Ascending aorta (tissue), 2 donors: ENCODE measurements at regions not wholly inside any gene's neighbourhood (a gene's known extent, or its start where the extent isn't known, plus 50 kb on each side); places are given as distances from the start of the nearest gene placed in this dataset.
"Not testable (repeated sequence)": the region's sequence is repeated elsewhere in the genome, so short reads cannot be mapped to it uniquely, and the experiment has no call there.

ENCODE experiments used
- DNase-seq, 2 donors: peaks; one replicate each; pipeline ENCODE4 v3.0.0-alpha.2; 2019; ENCODE audit warnings: low spot score in 2 of 2
- H3K27ac ChIP-seq, 2 donors: fragments of 200-600 bp; sonication (generic); one replicate each; pipeline ENCODE4 v1.5.1; 2016 to 2017; ENCODE audit warnings: mild to moderate bottlenecking in 1 of 2
- H3K27me3 ChIP-seq: fragments of 200-600 bp; sonication (generic); one replicate; pipeline ENCODE4 v1.5.1; 2017
- H3K36me3 ChIP-seq, 2 donors: fragments of 200-600 bp; sonication (generic); one replicate each; pipeline ENCODE4 v1.5.1; 2016
- H3K4me1 ChIP-seq, 2 donors: fragments of 200-600 bp; sonication (generic); one replicate each; pipeline ENCODE4 v1.5.1; 2016 to 2017; ENCODE audit warnings: mild to moderate bottlenecking in 1 of 2
- H3K4me3 ChIP-seq, 2 donors: fragments of 200-600 bp; sonication (generic); one replicate each; pipeline ENCODE4 v1.5.1; 2016 to 2017; ENCODE audit warnings: mild to moderate bottlenecking in 1 of 2
- H3K9me3 ChIP-seq, 2 donors: fragments of 200-600 bp; sonication (generic); one replicate each; pipeline ENCODE4 v1.5.1; 2016
- intact Hi-C: fragments of 100-400 bp; cut with DNase I; formaldehyde crosslinking; loops from one replicate; pipeline ENCODE4 v1.15.1; 2023
- TF ChIP-seq, protein P1 (sequence below), 3 experiments: fragments of 200-600 bp in 2 of 3; fragments of 450-650 bp in 1 of 3; sonication (generic) in 2 of 3; IDR thresholded peaks; one replicate each; pipeline ENCODE4 v1.5.1; 2016 to 2019; ENCODE audit warnings: antibody characterized with exemption in 3 of 3, mild to moderate bottlenecking in 1 of 3, moderate library complexity in 1 of 3

DNA sequence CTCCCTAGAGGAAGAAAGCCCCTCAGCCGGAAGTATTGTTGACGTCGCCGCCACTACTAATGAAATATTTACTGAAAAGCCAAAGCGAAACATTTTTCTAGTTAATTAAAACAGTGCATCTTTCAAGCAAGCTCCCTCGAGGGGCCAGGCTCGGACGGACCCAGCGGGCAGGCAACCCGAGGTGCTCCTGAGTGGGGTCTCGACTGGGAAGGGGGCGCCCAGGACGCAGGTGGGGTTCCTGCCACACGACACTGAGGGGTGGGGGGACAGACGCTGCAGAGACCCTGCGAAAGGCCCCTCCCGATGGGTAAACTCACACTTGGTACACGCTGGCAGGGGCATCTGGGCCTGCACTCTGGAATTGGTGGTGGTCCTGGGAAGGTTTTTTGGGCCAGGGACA lies 72.4 kb upstream of the ADGRA1 start:
- no peaks in the 10 kb centered on the region for H3K36me3 ChIP-seq
- intact Hi-C loops: no loop called here
- no peaks in the 10 kb centered on the region for H3K27me3 ChIP-seq
- H3K27ac ChIP-seq: no peak overlapping the region
- H3K9me3 ChIP-seq: no peaks in the 10 kb centered on the region
- DNase-seq: no peak
- no peak overlapping the region for H3K4me3 ChIP-seq
- TF ChIP-seq, protein P1, sequence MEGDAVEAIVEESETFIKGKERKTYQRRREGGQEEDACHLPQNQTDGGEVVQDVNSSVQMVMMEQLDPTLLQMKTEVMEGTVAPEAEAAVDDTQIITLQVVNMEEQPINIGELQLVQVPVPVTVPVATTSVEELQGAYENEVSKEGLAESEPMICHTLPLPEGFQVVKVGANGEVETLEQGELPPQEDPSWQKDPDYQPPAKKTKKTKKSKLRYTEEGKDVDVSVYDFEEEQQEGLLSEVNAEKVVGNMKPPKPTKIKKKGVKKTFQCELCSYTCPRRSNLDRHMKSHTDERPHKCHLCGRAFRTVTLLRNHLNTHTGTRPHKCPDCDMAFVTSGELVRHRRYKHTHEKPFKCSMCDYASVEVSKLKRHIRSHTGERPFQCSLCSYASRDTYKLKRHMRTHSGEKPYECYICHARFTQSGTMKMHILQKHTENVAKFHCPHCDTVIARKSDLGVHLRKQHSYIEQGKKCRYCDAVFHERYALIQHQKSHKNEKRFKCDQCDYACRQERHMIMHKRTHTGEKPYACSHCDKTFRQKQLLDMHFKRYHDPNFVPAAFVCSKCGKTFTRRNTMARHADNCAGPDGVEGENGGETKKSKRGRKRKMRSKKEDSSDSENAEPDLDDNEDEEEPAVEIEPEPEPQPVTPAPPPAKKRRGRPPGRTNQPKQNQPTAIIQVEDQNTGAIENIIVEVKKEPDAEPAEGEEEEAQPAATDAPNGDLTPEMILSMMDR (IDR thresholded peaks at IDR 0.05): no peak
- H3K4me1 ChIP-seq: no peaks in the 10 kb centered on the region

DNA sequence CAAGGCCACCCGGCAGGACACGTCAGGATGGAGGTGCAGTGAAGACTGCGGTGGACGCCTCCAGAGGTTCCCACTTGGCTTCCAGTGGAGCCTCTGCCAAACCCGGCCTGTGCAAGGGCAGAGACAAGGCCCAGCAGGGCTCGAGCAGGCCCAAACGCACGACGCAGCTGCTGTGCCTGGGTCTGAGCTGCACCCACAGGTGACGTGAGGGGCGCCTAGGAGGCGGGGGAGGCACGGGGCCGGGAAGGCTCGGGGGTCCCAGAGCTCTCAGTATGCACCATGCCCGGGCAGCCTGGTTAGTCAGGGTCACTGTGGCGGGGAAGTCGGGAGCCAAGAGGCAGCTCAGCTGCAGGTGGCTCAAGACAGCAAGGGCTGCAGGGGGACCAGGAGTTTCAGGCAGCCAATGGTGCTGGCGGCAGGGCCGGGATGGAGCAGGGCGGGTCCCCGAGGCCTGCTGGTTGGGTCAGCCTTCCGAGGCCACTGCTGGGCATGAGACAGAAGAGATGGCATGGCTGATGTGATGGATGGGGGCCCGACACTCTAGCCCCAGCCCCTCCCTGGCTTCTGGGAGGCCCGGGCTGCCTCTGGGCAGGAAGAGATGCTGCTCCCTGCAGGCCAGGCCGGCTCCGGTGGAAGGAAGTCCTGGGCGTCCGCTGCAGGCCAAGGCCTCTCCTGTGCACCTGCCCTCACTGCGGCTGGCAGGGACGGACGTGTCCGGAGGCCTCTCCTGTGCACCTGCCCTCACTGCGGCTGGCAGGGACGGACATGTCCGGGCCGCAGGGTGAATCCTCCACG lies 72.2 kb upstream of the CFAP46 start:
- Histone ChIP-seq H3K4me3 (no peak overlapping the region), H3K36me3 (no peaks in the 10 kb centered on the region), H3K4me1 (no peaks in the 10 kb centered on the region), H3K27ac (no peak overlapping the region), H3K27me3 (no peaks in the 10 kb centered on the region), H3K9me3 (no peaks in the 10 kb centered on the region)
- intact Hi-C loops: no loop called here
- no peak for DNase-seq
- TF ChIP-seq, protein P1 (IDR thresholded peaks at IDR 0.05): no peak

DNA sequence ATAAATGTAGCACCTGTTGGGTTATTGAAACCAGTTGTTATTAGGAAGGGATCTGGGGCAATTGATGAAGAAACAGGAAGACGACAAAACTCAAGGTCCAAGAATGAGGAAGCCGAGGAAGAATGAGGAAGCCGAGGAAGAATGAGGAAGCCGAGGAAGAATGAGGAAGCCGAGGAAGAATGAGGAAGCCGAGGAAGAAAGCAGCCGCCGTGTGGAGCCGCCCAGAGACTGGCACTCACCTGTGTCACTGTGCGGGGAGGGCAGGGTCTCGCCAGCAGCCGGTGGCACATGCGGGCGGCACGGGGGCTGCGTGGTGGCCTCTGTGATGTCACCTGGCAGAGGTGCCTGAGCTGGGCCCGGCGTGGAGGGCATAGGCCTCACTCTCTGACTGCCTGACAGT lies 71.1 kb upstream of the CFAP46 start:
- TF ChIP-seq, protein P1 (IDR thresholded peaks at IDR 0.05): no peak
- DNase-seq: no peak
- no peaks in the 10 kb centered on the region for H3K4me1 ChIP-seq
- no peaks in the 10 kb centered on the region for H3K27me3 ChIP-seq
- no peak overlapping the region for H3K4me3 ChIP-seq
- H3K9me3 ChIP-seq: no peaks in the 10 kb centered on the region
- H3K27ac ChIP-seq: no peak overlapping the region
- H3K36me3 ChIP-seq: no peaks in the 10 kb centered on the region
- intact Hi-C loops: no loop called here

DNA sequence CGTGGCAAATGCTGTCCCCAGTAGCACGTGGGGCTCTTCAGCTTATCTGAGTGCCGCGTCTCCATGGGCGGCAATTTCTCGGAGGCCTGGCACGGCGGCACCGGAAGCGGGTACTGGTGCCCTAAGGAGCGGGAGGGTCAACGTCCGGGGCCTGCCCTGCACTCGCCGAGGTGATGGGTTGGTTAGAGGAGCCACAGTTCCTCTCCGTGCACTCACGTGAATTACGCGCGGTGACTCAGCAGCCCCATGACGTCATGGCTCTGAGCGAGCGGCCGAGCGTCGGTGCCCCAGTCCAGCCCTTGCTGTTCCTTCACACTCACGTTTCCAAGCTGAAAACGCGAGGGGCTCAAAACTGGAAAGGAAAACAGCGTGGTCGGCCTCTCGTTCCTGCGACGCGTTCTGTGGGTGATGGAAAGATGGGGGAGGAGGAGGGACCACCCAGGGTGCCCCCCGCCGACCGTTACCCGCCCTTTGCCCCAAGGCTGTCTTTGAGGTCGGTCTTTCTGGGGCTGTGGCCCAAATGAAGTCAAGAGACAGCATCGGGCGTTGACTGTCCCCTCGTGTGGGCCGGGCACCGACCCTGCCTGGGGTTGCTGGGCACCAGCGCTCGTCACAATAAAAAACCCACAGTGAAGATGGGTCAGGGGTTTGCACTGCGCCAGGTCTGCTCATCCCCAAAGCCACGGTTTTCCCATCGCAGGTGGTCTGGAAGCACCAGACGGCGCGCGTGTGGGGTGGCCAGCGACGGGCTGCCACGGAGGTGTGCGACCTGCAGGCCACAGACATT lies 70.4 kb upstream of the CFAP46 start:
- H3K27ac ChIP-seq: peak overlapping the region in 1 of 2 donors; percentile 37
- H3K4me3 ChIP-seq: no peak overlapping the region
- intact Hi-C loops: no loop called here
- no peaks in the 10 kb centered on the region for H3K4me1 ChIP-seq
- DNase-seq: peak in 1 of 2 donors; percentile 27
- no peaks in the 10 kb centered on the region for H3K9me3 ChIP-seq
- no peaks in the 10 kb centered on the region for H3K27me3 ChIP-seq
- H3K36me3 ChIP-seq: no peaks in the 10 kb centered on the region
- TF ChIP-seq, protein P1 (IDR thresholded peaks at IDR 0.05): no peak

DNA sequence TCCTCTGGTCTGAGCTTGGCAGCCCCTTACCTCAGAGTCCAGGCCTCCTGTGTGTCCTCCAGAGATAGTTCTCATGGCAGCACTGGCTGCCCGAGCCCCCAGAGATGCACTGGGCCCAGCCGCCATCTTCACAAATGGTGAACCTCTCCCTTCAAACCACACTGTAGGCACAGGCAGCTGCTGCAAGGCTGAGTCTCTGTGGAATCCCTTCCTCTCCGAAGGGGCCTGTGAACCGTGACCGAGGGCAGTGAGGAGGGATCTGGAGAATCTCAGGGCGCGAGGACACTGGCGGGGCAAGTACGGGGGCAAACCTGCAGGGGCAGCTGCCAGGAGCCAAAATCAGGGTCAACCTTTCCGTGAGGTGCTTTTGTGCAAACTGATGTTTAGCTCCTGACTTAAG lies 69.5 kb upstream of the CFAP46 start:
- Histone ChIP-seq H3K27me3 (no peaks in the 10 kb centered on the region), H3K4me3 (no peak overlapping the region), H3K9me3 (no peaks in the 10 kb centered on the region), H3K36me3 (no peaks in the 10 kb centered on the region), H3K4me1 (no peaks in the 10 kb centered on the region), H3K27ac (no peak overlapping the region)
- TF ChIP-seq, protein P1 (IDR thresholded peaks at IDR 0.05): no peak
- DNase-seq: no peak
- intact Hi-C loops: no loop called here

DNA sequence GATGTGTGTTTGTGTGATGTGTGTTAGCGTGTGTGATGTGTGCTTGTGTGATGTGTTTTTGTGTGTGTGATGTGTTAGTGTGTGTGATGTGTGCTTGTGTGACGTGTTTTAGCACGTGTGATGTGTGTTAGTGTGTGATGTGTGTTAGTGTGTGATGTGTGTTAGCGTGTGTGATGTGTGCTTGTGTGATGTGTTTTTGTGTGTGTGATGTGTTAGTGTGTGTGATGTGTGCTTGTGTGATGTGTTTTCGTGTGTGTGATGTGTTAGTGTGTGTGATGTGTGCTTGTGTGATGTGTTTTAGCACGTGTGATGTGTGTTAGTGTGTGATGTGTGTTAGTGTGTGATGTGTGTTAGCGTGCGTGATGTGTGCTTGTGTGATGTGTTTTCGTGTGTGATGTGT lies 69.0 kb upstream of the CFAP46 start:
- H3K9me3 ChIP-seq, H3K4me1 ChIP-seq, intact Hi-C loops, H3K27me3 ChIP-seq, H3K4me3 ChIP-seq, DNase-seq, H3K27ac ChIP-seq, H3K36me3 ChIP-seq: not testable (repeated sequence)

DNA sequence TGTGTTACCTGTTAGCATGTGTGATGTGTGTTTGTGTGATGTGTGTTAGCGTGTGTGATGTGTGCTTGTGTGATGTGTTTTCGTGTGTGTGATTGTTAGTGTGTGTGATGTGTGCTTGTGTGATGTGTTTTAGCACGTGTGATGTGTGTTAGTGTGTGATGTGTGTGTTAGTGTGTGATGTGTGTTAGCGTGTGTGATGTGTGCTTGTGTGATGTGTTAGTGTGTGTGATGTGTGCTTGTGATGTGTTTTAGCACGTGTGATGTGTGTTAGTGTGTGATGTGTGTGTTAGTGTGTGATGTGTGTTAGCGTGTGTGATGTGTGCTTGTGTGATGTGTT lies 68.4 kb upstream of the CFAP46 start:
- H3K27me3 ChIP-seq, H3K9me3 ChIP-seq, H3K4me3 ChIP-seq, H3K4me1 ChIP-seq, H3K27ac ChIP-seq, H3K36me3 ChIP-seq, DNase-seq, intact Hi-C loops: not testable (repeated sequence)
